ENCODE measurements at regions not wholly inside any gene's neighbourhood (a gene's known extent, or its start where the extent isn't known, plus 50 kb on each side); places are given as distances from the start of the nearest gene placed in this dataset.

GRCh38 chr5:62680121-62680520, 101.5 kb downstream of the LRRC70 start:
- Mint-ChIP-seq H3K27me3 (ENCODE audit: low read depth) (no peaks in the 10 kb centered on the region; the same call in 1 of the 2 replicates), H3K27ac (no peak overlapping the region), H3K4me1 (no peaks in the 10 kb centered on the region), H3K4me3 (no peak overlapping the region), H3K9me3 (peaks cover 42 to 43% of the 10 kb centered on the region in 2 experiments), H3K36me3 (ENCODE audit: insufficient read depth in 1 of 3, low read depth in 3 of 3) (peaks cover 2 to 26% (median 21%) of the 10 kb centered on the region in 3 experiments)
- H4K20me1 ChIP-seq (ENCODE audit: control insufficient read depth, insufficient read depth, insufficient read length), result no peaks in the 10 kb centered on the region
- no peak overlapping the region for H3T11ph ChIP-seq (ENCODE audit: low read length)
- H3K79me2 ChIP-seq (ENCODE audit: insufficient read depth, low read length), result no peaks in the 10 kb centered on the region
- H3K23me2 ChIP-seq (ENCODE audit: insufficient read length, low read depth, low read length, poor library complexity, severe bottlenecking), result no peaks in the 10 kb centered on the region
- H3K4me1 ChIP-seq (ENCODE audit: insufficient read depth, low read length), result no peaks in the 10 kb centered on the region
- H2AK5ac ChIP-seq (ENCODE audit: insufficient read length, low read length), result no peak overlapping the region
- H3K23ac ChIP-seq (ENCODE audit: insufficient read length, low read depth, low read length), result no peak overlapping the region
- H2AFZ ChIP-seq (ENCODE audit: low read length), result no peak overlapping the region
- H3K14ac ChIP-seq (ENCODE audit: insufficient read depth, low read length), result no peak overlapping the region
- peaks cover 9% of the 10 kb centered on the region for H3K9me3 ChIP-seq (ENCODE audit: control insufficient read depth, low read depth, low read length)
- H2BK20ac ChIP-seq (ENCODE audit: low read depth, low read length, poor library complexity, severe bottlenecking), result no peak overlapping the region
- H3K27me3 ChIP-seq (ENCODE audit: insufficient read depth, low read length), result no peaks in the 10 kb centered on the region
- no peak overlapping the region for H2BK120ac ChIP-seq (ENCODE audit: low read depth, low read length, poor library complexity, severe bottlenecking)
- DNase-seq, result no peak
- no peak overlapping the region for H3K27ac ChIP-seq (ENCODE audit: insufficient read length, low read depth, low read length)
- H3K4ac ChIP-seq (ENCODE audit: low read depth, low read length), result no peak overlapping the region
- no peak overlapping the region for H4K5ac ChIP-seq (ENCODE audit: insufficient read length, low read depth, low read length)
- no peak overlapping the region for H2BK15ac ChIP-seq (ENCODE audit: low read depth, low read length)
- no peaks in the 10 kb centered on the region for H3K79me1 ChIP-seq (ENCODE audit: insufficient read depth, low read depth, low read length, poor library complexity, severe bottlenecking)
- no peak overlapping the region for H3K9ac ChIP-seq (ENCODE audit: extremely low read depth, insufficient read length, low read length)
- H4K91ac ChIP-seq (ENCODE audit: insufficient read length, low read depth, low read length), result no peak overlapping the region
- H4K8ac ChIP-seq (replicated peaks; ENCODE audit: insufficient read length, low read depth, low read length), result no peak overlapping the region
- no peak overlapping the region for H3K56ac ChIP-seq (ENCODE audit: insufficient read length, low read depth, low read length)
- no peak for TF ChIP-seq CTCF (conservative IDR thresholded peaks at IDR 0.05)
- no peak overlapping the region for H3K4me2 ChIP-seq (ENCODE audit: insufficient read depth, insufficient read length, low read length)
- H2BK12ac ChIP-seq (ENCODE audit: insufficient read length, low read depth, low read length), result no peak overlapping the region
- no peak overlapping the region for H3K18ac ChIP-seq (ENCODE audit: insufficient read length, low read depth, low read length)
- H2BK5ac ChIP-seq (ENCODE audit: insufficient read length, low read length), result no peak overlapping the region

All from H9 (cell line).